NCI-H446 treated with DMSO at 0.1 percent for 48 hours (cell line): ENCODE measurements at regions not wholly inside any gene's neighbourhood (a gene's known extent, or its start where the extent isn't known, plus 50 kb on each side); places are given as distances from the start of the nearest gene placed in this dataset.
"Not testable (repeated sequence)": the region's sequence is repeated elsewhere in the genome, so short reads cannot be mapped to it uniquely, and the experiment has no call there.

Source experiments
- DNase-seq: peaks from one replicate; lab custom pipeline; 2025; lab: John Stamatoyannopoulos, UW

DNA sequence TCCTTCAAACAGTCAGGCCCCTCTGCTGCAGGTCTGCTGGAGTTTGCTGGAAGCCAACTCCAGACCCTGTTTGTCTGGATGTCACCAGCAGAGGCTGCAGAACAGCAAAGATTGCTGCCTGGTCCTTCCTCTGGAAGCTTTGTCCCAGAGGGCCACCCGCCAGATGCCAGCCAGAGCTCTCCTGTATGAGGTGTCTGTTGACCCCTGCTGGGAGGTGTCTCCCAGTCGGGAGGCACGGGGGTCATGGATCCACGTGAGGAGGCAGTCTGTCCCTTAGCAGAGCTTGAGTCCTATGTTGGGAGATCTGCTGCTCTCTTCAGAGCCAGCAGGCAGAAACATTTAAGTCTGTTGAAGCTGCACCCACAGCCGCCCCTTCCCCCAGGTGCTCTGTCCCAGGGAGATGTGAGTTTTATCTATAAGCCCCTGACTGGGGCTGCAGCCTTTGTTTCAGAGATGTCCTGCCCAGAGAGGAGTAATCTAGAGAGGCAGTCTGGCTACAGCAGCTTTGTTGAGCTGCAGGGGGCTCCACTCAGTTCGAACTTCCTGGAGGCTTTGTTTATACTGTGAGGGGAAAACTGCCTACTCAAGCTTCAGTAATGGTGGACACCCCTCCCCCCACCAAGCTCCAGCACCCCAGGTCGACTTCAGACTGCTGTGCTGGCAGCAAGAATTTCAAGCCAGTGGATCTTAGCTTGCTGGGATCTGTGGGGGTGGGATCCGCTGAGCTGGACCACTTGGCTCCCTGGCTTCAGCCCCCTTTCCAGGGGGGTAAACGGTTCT is 72.1 kb downstream of the OGFRL1 start:
- DNase-seq, result not testable (repeated sequence)

- no peak for DNase-seq
Observed at GRCh38 chr6:71364889-71365542, 76.4 kb downstream of the OGFRL1 start.

- DNase-seq, result no peak
Observed at GRCh38 chr6:71367756-71368155, 79.1 kb downstream of the OGFRL1 start.

DNA sequence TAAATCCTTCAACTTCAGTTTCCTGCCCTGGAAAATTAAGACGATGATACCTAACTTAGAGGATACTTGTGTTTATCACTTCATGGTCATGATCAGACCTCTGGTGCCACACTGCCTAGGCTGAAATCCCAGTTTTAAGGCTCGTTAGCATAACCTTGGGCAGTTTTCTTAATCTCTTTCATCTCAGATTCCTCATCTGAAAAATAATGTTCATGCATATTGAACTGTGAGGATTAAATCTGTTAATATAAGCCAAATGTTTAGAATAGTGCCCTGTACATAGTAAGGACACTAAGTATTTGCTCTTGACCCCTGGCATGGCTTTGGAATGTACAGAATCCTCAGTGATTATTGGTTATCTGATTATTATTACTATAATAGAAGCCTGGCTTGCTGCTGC is 79.7 kb downstream of the OGFRL1 start:
- DNase-seq, result no peak

DNA sequence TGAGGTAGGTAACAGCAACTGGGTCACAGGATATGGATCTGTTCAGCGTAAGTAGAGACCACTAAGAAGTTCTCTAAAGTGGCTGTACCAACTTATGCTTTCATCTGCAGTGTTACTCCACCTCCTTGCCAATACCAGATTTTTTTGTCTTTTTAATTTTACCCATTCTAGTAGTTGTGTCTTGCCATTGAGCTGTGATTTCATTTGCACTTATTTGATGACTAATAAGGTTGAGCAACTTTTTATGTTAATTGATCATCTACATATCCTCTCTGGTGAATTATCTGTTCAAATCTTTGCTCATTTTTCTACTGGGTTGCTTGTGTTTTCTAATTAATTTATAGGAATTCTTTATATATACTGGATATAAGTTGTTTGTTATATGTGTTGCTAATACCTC is 82.9 kb downstream of the OGFRL1 start:
- no peak for DNase-seq

GRCh38 chr6:71373943-71374342 is 85.3 kb downstream of the OGFRL1 start:
- no peak for DNase-seq

DNA sequence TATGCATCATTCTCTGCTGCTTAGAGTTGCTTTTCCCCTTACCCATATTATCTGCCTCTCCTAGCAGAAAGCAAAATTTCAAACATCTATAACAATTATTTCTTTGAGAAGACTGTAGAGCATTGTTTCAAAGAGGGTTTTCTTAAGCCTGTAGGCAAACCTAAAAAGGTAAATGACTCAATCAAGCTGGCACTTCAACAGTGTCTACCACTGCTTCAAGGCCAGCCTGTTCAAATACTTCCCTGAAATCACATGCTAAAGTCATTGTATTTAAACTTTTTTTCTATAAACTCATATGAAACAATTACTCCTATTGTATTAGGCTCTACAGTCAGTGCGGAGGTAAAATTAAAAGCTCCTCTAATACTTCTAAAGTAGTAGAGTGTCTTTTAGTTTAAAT is 87.1 kb downstream of the OGFRL1 start:
- no peak for DNase-seq

GRCh38 chr6:71376830-71377229 is 88.2 kb downstream of the OGFRL1 start:
- DNase-seq, result no peak

- no peak for DNase-seq
Observed at GRCh38 chr6:71383476-71383875, 94.9 kb downstream of the OGFRL1 start.

DNA sequence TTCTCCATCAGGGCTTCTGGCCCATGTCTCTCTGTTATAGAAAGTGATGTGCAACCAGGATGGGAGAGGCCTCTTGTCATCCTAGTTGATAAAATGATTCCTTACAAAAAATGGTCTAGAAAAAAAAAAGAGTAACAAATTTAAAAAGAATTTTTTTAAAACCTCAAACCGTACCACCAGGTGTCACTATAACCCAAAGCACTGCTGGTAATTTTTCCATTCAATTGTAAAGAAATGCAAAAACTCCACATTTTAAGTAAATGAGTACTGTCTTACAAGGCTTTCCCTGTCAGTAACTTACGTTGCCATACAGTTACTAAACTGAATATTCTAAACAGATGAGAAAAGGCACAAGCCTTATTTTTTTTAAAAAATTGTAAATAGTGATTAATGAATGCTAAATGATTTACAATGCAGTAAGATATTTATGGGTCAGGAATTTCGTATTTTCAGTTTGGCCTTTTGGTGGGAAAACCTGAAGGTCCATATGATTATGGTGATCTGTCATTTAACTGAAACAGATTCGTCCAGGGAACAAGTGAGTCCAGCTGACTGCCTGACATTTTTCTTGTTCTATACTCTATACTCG is 95.4 kb downstream of the OGFRL1 start:
- peak; percentile 36 for DNase-seq

DNA sequence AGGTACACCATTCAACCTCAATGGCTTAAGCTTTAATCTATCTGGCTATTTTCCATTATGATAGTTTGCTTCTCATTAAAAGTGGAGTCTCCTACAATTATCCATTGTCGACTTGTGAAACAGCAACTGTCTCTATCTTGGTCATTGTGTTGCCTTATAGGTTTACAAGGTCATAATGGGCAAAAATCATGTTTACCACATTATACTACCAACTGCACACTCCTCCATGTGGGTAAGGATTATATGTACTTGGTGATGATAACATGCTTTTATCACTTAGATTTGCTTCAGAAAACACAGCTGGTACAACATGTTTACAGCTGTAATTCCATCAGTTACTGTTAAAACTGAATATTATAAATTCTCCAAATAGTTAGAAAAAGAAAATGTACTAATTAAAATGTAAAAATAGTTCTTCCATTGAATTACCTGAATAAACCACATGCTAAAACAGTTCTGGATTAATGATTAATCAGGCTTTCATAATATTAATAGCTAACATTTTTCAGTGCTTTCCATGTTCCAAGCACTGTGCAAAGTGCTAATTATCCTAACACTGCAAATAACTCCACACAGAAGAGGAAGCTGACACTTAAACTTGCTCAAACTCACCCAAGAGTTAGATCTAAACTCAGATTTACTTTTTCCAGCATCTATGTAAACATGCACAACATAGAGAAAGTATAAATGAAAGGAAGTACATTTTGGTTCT is 96.7 kb downstream of the OGFRL1 start:
- DNase-seq, result no peak

DNA sequence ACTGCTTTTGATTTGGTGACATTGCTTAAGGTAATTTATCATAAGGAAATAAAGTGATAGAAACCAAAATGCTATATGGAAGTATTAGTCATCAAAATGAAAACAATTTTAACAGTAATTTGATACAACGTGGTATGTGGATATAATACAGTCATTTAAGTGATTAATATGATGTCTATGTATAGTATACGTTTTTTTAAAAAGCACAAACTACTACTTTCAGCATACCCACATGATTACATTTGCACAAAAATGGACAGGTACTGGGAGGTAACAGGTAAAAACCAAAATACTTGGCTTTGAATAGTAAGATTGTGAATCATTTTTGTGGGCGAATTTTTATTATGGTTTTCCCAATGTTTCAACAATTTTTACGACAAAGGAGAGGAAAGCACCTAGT is 97.6 kb downstream of the OGFRL1 start:
- DNase-seq, result no peak

GRCh38 chr6:71387179-71387578 is 98.6 kb downstream of the OGFRL1 start:
- no peak for DNase-seq

GRCh38 chr6:71388068-71388744 is 99.6 kb downstream of the OGFRL1 start:
- DNase-seq, result no peak

- DNase-seq, result no peak
Observed at GRCh38 chr6:71388856-71389527, 100.4 kb downstream of the OGFRL1 start.

DNA sequence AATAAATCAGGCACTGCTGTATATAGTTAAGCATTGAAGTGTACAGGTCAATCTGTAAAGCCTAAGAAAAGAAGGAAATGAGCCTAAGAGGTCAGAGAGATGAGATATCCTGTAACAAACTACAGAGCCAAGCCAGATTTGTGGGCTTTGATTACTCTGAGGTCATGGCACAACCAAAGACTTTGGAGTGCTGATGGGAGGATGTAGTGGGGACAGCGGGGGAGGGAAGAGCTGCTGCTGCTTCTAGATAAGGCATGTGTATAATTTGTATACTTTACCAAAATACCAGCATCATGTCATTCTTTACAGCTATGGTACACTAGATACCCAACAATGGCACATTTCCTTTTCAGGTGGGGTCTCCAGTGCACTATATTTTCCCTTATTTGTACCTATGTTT is 102.5 kb downstream of the OGFRL1 start:
- DNase-seq, result no peak

DNA sequence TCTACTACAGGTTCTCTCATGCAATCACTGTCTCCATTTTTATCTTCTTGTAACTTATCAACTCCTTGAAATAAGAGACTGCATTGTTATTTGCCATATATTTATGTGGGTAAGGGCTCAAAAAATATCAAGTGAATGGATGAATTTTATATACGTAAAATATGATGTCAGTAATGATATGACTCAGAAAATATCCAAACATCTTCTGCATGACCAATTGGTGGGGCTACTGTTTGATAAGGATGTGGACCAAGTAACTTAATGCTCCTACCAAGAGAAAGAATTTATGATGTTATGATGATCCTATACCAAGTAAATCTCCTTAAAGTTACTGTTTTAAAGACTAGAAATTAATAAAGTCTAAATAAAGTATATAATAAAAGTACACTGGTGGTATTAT is 103.7 kb downstream of the OGFRL1 start:
- DNase-seq, result no peak

DNA sequence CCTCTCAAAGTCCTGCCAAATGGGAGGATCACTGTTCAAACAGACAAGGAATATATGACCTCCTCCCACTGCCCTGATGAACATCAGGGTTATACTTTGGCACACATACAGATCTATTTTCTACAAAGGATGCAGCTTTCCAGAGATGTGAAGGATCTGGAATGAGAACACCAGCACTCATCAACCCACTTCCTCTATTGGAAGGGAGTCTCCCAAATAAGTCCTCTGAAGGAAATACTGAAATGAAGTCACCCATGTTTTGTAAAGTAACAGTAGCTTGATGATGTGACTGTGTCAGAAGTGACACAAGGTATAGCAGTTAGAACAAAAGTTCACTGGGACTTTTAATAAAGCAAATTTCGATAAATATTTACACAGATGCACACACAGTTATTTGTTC is 104.9 kb downstream of the OGFRL1 start:
- DNase-seq, result no peak

GRCh38 chr6:71393981-71394432 is 105.4 kb downstream of the OGFRL1 start:
- peak; percentile 35 for DNase-seq

DNA sequence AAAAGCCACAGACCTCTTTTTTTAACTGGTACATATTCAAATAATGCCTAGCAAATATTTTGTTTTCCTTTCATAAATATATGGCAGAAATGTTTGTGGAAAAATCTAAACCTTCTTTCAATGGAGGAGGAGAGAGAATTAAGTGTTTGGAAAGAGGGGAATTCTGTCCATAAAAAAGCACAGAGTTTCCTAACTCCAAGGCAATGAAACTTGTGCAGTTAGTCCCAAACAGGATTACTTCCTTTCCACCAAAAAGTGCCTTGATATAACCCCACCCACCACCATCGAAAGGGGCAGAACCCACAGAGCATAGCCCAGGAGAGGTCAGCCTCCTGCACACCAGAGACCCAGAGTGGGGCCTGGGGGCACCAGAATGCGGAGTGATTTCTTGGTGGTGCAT is 106.3 kb downstream of the OGFRL1 start:
- DNase-seq, result no peak

DNA sequence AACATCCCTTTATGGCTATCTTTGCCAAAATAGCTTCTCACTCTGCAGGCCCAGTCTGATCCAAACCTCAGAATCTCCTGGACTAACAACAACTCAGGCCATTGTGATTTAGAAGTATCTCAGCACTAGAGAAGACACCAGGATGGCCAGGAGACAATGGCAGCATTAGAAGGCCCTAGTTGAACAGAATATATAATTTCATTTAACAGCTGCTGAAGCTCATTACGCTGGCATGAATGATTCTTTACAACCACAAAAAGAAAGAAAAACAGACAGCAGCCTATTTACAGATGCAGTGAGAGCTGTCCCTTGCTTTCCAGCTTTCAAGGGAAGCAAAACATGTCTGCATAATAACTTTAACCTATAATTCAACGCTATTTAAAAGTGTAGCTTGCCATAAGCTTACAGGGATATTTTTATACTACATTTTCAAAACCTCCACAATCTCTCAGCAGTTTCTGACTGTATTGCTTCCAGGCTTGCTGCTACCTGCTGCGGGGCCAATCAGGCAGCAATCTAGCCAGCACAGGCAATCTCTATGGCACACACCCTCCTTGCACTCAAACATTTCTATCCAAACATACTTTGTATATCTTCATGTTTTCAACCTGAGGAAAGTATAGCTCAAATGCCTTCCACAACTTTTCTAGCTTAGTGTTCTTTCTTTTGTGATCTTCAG is 107.3 kb downstream of the OGFRL1 start:
- DNase-seq, result no peak
